HFFc6 (cell line): ENCODE measurements at regions not wholly inside any gene's neighbourhood (a gene's known extent, or its start where the extent isn't known, plus 50 kb on each side); places are given as distances from the start of the nearest gene placed in this dataset.

Experiments
- DNase-seq: peaks from one replicate; pipeline ENCODE4 v3.0.0-alpha.2; 2018
- H3K27ac Mint-ChIP-seq: 2 replicates; pipeline ENCODE4 v1.8.0; 2020; ENCODE audit warnings: mild to moderate bottlenecking, mixed read lengths
- H3K27me3 Mint-ChIP-seq: 2 replicates; pipeline ENCODE4 v1.8.0; 2021; ENCODE audit warnings: mild to moderate bottlenecking, moderate library complexity, mixed read lengths; ENCODE audit not compliant: insufficient read depth
- H3K36me3 Mint-ChIP-seq: 2 replicates; pipeline ENCODE4 v1.8.0; 2021; ENCODE audit warnings: low read depth, mixed read lengths
- H3K4me1 Mint-ChIP-seq: 2 replicates; pipeline ENCODE4 v1.8.0; 2020; ENCODE audit warnings: low read depth, mixed read lengths
- H3K4me3 Mint-ChIP-seq: 2 replicates; pipeline ENCODE4 v1.8.0; 2020; ENCODE audit warnings: mild to moderate bottlenecking, moderate library complexity, mixed read lengths
- H3K9me3 Mint-ChIP-seq: 2 replicates; pipeline ENCODE4 v1.8.0; 2020; ENCODE audit warnings: mild to moderate bottlenecking, mixed read lengths
- TF ChIP-seq, protein P1 (sequence below): fragments of 200-600 bp; sonication (generic); IDR thresholded peaks from 2 replicates; pipeline ENCODE4 v1.5.0; 2021; ENCODE audit warnings: antibody characterized with exemption, mild to moderate bottlenecking

DNA sequence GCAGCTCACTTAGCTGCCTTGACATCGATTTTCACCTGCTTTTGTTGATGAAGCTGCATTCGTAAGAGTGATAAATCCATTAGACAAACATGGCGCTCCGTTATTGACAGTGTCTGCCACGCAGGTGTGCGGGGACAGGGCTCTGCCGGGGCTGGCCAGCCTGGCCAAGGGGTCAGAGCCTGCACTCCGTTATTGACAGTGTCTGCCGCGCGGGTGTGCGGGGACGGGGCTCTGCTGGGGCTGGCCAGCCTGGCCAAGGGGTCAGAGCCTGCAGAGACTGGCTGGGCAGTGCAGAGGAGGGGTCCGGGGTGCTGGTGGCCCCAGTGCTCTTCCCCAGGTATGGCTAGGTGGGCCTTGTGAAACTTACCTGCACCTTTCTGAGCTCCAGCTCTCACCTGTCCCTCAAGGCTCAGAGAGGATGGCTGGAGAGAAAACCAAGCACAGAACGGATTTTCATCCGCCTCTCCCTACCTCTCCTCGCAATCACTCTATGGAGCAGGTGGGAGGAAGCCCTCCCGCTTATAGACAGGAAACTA lies 101.6 kb upstream of the B3GAT1 start:
- DNase-seq: no peak
- TF ChIP-seq, protein P1, sequence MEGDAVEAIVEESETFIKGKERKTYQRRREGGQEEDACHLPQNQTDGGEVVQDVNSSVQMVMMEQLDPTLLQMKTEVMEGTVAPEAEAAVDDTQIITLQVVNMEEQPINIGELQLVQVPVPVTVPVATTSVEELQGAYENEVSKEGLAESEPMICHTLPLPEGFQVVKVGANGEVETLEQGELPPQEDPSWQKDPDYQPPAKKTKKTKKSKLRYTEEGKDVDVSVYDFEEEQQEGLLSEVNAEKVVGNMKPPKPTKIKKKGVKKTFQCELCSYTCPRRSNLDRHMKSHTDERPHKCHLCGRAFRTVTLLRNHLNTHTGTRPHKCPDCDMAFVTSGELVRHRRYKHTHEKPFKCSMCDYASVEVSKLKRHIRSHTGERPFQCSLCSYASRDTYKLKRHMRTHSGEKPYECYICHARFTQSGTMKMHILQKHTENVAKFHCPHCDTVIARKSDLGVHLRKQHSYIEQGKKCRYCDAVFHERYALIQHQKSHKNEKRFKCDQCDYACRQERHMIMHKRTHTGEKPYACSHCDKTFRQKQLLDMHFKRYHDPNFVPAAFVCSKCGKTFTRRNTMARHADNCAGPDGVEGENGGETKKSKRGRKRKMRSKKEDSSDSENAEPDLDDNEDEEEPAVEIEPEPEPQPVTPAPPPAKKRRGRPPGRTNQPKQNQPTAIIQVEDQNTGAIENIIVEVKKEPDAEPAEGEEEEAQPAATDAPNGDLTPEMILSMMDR: no peak
- peaks cover 76% of the 10 kb centered on the region for H3K9me3 Mint-ChIP-seq
- H3K27me3 Mint-ChIP-seq: no peaks in the 10 kb centered on the region; the same call in 1 of the 2 replicates
- no peaks in the 10 kb centered on the region for H3K4me1 Mint-ChIP-seq
- no peak overlapping the region for H3K27ac Mint-ChIP-seq
- no peak overlapping the region for H3K4me3 Mint-ChIP-seq
- peaks cover 5% of the 10 kb centered on the region for H3K36me3 Mint-ChIP-seq

DNA sequence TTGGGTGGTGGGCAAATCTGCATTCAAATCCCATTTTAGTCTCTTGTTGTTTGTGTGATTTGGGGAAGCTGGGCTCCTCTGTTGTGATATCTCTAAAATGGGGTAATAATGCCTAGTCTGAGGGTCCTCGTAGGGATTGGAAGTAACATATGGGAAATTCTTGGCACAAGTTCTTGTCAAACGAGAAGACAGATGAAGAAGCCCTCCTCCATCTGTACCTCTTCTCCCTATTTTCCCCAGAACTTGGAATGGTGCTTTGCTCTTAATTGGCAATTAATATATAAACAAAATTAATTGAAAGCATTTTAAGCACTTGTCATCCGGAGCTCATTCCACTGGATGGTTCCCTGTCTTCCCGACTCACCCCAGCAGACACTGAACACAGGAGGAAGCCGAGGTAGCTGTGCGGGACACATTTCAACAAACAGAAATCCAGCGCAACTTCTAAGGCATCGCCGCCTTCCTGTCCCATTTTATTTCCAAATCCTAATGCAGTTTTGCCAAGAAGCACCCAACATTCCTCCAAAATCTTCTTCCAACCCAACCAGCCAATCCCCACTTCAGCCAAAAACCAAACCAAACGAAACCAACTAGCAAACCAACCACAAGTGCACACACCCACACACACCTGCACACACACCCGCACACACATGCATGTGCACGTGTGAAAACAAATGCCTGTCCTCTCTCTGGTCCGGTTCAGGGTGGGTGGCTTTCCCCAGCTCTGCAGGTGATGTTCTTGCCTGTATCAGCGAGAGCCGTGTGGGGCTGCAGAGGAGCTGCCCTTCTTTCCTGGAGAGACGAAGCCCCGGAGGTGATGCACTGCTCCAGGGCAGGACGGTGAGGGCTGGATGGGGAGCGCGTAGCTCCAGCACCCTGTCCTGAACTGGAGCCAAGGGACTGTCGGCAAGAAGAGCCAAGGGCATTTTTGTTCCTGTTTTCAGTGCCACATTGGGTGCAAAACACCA lies 100.8 kb upstream of the B3GAT1 start:
- no peaks in the 10 kb centered on the region for H3K4me1 Mint-ChIP-seq
- DNase-seq: no peak
- peaks cover 10% of the 10 kb centered on the region for H3K36me3 Mint-ChIP-seq
- TF ChIP-seq, protein P1: no peak
- H3K27ac Mint-ChIP-seq: no peak overlapping the region
- H3K4me3 Mint-ChIP-seq: no peak overlapping the region
- no peaks in the 10 kb centered on the region for H3K27me3 Mint-ChIP-seq
- peaks cover 76% of the 10 kb centered on the region for H3K9me3 Mint-ChIP-seq

DNA sequence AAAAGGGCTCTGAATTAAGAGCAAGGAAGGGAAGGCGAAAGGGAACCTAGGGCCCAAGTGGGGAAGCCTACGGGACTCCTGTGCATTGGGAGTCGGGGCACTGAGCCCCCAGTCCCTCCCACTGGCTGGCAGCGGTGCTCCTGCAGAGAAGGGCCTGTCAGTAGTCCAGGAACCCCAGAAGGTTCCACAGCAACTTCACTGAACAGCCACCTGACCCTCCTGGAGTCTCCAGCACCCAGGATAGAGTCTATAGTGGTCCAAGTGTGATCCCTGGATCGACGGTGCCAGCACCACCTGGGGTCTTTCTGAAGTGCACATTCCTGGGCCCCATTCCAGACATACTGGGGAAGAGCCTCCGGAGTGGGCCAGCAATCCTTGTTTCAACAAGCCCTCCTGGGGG lies 100.0 kb upstream of the B3GAT1 start:
- Mint-ChIP-seq H3K4me3 (no peak overlapping the region), H3K4me1 (no peaks in the 10 kb centered on the region), H3K9me3 (peaks cover 75% of the 10 kb centered on the region), H3K27ac (no peak overlapping the region), H3K36me3 (peaks cover 10% of the 10 kb centered on the region), H3K27me3 (no peaks in the 10 kb centered on the region)
- TF ChIP-seq, protein P1: no peak
- no peak for DNase-seq

DNA sequence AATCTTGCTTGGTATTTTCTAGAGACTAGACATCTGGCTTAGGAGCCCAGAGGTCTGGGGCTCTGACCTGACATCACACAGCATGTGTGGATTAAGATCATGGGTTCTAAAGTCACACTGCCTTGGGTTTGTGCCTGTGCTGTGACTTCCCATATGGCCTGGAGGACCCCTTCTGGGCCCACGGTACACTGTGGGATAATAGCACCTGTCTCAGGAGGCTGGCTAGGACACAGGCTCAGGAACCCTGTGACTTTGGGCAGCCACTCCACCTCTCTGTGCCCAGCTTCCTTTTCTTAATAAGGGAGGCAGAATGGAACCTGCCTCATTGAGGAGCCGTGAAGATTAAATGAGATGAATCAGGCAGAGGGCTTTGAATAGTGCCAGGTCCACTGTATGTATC lies 99.2 kb upstream of the B3GAT1 start:
- Mint-ChIP-seq H3K27ac (no peak overlapping the region), H3K4me1 (no peaks in the 10 kb centered on the region), H3K4me3 (no peak overlapping the region), H3K27me3 (no peaks in the 10 kb centered on the region), H3K9me3 (peaks cover 75% of the 10 kb centered on the region), H3K36me3 (peaks cover 10% of the 10 kb centered on the region)
- DNase-seq: no peak
- TF ChIP-seq, protein P1: no peak

DNA sequence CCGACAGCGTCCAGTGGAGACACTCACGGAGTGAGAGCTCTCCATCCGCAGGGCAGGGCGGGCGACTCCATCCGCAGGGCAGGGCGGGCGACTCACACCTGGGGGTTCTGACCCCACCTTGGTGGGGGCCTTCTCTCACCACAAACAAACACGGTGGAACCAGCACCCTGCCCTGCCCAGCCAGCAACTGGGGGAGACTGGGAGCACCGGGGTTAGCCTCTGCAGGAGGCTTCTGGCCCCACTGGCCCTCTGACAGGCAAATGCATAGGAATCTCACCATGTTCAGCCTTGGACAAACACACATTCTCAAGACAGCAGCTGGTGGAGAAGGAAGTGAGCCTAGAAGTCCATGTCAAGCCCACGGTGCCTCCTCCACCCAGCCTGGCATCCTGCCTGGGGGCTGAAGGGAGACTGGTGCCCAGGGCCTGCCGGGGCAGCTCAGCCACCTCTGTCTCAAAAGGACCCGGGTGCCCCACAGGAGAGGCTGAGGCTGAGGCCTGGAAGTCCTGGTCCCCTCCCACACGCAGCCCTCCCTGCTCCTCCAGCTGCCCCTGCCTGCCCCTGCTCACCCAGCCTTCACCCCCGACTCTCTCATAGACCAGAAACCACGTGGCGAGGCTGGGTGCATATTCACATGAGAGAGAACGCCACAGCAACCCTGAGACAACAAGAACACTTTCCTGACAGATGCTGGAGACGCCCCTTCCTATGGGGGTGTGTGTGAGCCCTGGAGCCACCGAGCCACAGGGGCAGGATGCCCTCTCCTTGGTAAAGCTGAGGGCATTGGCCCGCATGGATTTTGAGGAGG lies 98.4 kb upstream of the B3GAT1 start:
- Mint-ChIP-seq H3K9me3 (peaks cover 76% of the 10 kb centered on the region), H3K27me3 (no peaks in the 10 kb centered on the region), H3K4me3 (no peak overlapping the region), H3K27ac (no peak overlapping the region), H3K36me3 (peaks cover 10% of the 10 kb centered on the region), H3K4me1 (no peaks in the 10 kb centered on the region)
- no peak for DNase-seq
- TF ChIP-seq, protein P1: no peak
